ENCODE measurements at regions not wholly inside any gene's neighbourhood (a gene's known extent, or its start where the extent isn't known, plus 50 kb on each side); places are given as distances from the start of the nearest gene placed in this dataset.

GRCh38 chr11:10923882-10924281 lies 66.0 kb upstream of the ZBED5 start:
- DNase-seq: no peak

- DNase-seq: no peak
These were observed 65.0 kb upstream of the ZBED5 start for GRCh38 chr11:10922892-10923291.

- no peak for DNase-seq
These were observed 63.0 kb upstream of the ZBED5 start for GRCh38 chr11:10920875-10921274.

- DNase-seq: no peak
These were observed 62.4 kb upstream of the ZBED5 start for GRCh38 chr11:10920205-10920604.

- DNase-seq: no peak
These were observed 60.8 kb upstream of the ZBED5 start for GRCh38 chr11:10918698-10919097.

GRCh38 chr11:10918275-10918674 lies 60.4 kb upstream of the ZBED5 start:
- DNase-seq: no peak

GRCh38 chr11:10917802-10918201 lies 59.9 kb upstream of the ZBED5 start:
- no peak for DNase-seq

GRCh38 chr11:10916665-10917064 lies 58.8 kb upstream of the ZBED5 start:
- no peak for DNase-seq

GRCh38 chr11:10914050-10914449 lies 56.2 kb upstream of the ZBED5 start:
- no peak for DNase-seq

GRCh38 chr11:10913075-10913474 lies 55.2 kb upstream of the ZBED5 start:
- DNase-seq: no peak

- DNase-seq: no peak
These were observed 54.1 kb upstream of the ZBED5 start for GRCh38 chr11:10911907-10912306.

- no peak for DNase-seq
These were observed 51.5 kb upstream of the ZBED5 start for GRCh38 chr11:10909141-10909883.

- DNase-seq: no peak
These were observed 50.5 kb upstream of the ZBED5 start for GRCh38 chr11:10908215-10908951.

Data from CD4-positive, alpha-beta T cell treated with Interferon alpha-2 for 1 hour (primary cell).